HCT116 (cell line): ENCODE measurements at regions not wholly inside any gene's neighbourhood (a gene's known extent, or its start where the extent isn't known, plus 50 kb on each side); places are given as distances from the start of the nearest gene placed in this dataset.

Experiments
- POLR2A ChIP-seq: IDR thresholded peaks from 2 replicates; pipeline ENCODE4 v1.7.0; 2011; ENCODE audit warnings: borderline replicate concordance; ENCODE audit not compliant: insufficient read depth, insufficient read length; ENCODE audit errors: extremely low read depth
- POLR2AphosphoS5 ChIP-seq: IDR thresholded peaks from 2 replicates; pipeline ENCODE4 v1.6.1; 2011; ENCODE audit warnings: mild to moderate bottlenecking, low read depth, low read length, moderate library complexity
- SIN3A ChIP-seq: IDR thresholded peaks from 2 replicates; pipeline ENCODE4 v1.6.1; 2012; ENCODE audit warnings: low read depth
- SP1 ChIP-seq: IDR thresholded peaks from 2 replicates; pipeline ENCODE4 v1.6.1; 2012; ENCODE audit warnings: low read depth
- SRF ChIP-seq: IDR thresholded peaks from 2 replicates; pipeline ENCODE4 v1.6.1; 2012; ENCODE audit warnings: low read depth
- YY1 ChIP-seq: IDR thresholded peaks from 2 replicates; pipeline ENCODE4 v1.6.1; 2011; ENCODE audit warnings: low read length, low read depth, moderate library complexity, mild to moderate bottlenecking; ENCODE audit not compliant: insufficient replicate concordance; ENCODE audit errors: extremely low read depth
- ZNF274 ChIP-seq: fragments of 200-500 bp; sonication (Bioruptor generic); IDR thresholded peaks from 2 replicates; pipeline ENCODE4 v1.6.1; 2014; ENCODE audit warnings: mild to moderate bottlenecking, low read depth, low read length, inconsistent platforms
- TF ChIP-seq, protein P1 (sequence below): IDR thresholded peaks from 2 replicates; pipeline ENCODE4 v1.6.1; 2012; ENCODE audit warnings: low read depth
- TF ChIP-seq, protein P2 (sequence below): IDR thresholded peaks from 2 replicates; pipeline ENCODE4 v1.6.1; 2012
- TF ChIP-seq, protein P3 (sequence below): IDR thresholded peaks from 2 replicates; pipeline ENCODE4 v1.6.1; 2011; ENCODE audit warnings: mild to moderate bottlenecking, low read length, moderate library complexity; ENCODE audit not compliant: insufficient replicate concordance; ENCODE audit errors: extremely low read depth

DNA sequence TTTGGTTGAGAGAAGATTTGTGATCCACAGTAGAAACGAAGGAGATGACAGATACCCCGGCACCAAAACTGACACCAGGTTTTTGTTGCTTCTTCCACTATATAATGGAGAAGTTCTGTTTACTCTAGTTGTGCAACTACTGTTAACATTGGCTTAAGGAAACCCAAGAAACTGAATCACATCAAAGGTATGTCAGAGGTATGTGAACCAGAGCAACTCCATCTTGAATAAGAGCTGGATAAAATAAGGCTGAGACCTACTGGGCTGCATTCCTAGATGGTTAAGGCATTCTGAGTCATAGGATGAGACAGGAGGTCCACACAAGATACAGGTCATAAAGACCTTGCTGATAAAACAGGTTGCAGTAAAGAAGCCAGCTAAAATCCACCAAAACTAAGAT is 173.7 kb upstream of the CAMK1G start (continued):
- TF ChIP-seq, protein P1, sequence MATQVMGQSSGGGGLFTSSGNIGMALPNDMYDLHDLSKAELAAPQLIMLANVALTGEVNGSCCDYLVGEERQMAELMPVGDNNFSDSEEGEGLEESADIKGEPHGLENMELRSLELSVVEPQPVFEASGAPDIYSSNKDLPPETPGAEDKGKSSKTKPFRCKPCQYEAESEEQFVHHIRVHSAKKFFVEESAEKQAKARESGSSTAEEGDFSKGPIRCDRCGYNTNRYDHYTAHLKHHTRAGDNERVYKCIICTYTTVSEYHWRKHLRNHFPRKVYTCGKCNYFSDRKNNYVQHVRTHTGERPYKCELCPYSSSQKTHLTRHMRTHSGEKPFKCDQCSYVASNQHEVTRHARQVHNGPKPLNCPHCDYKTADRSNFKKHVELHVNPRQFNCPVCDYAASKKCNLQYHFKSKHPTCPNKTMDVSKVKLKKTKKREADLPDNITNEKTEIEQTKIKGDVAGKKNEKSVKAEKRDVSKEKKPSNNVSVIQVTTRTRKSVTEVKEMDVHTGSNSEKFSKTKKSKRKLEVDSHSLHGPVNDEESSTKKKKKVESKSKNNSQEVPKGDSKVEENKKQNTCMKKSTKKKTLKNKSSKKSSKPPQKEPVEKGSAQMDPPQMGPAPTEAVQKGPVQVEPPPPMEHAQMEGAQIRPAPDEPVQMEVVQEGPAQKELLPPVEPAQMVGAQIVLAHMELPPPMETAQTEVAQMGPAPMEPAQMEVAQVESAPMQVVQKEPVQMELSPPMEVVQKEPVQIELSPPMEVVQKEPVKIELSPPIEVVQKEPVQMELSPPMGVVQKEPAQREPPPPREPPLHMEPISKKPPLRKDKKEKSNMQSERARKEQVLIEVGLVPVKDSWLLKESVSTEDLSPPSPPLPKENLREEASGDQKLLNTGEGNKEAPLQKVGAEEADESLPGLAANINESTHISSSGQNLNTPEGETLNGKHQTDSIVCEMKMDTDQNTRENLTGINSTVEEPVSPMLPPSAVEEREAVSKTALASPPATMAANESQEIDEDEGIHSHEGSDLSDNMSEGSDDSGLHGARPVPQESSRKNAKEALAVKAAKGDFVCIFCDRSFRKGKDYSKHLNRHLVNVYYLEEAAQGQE = no peak
- TF ChIP-seq, protein P2, sequence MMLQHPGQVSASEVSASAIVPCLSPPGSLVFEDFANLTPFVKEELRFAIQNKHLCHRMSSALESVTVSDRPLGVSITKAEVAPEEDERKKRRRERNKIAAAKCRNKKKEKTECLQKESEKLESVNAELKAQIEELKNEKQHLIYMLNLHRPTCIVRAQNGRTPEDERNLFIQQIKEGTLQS = no peak
- TF ChIP-seq ZNF274 (no peak), SRF (no peak), POLR2AphosphoS5 (no peak), SIN3A (no peak), YY1 (peak; percentile 25), POLR2A (no peak), SP1 (peak; percentile 47)
- TF ChIP-seq, protein P3, sequence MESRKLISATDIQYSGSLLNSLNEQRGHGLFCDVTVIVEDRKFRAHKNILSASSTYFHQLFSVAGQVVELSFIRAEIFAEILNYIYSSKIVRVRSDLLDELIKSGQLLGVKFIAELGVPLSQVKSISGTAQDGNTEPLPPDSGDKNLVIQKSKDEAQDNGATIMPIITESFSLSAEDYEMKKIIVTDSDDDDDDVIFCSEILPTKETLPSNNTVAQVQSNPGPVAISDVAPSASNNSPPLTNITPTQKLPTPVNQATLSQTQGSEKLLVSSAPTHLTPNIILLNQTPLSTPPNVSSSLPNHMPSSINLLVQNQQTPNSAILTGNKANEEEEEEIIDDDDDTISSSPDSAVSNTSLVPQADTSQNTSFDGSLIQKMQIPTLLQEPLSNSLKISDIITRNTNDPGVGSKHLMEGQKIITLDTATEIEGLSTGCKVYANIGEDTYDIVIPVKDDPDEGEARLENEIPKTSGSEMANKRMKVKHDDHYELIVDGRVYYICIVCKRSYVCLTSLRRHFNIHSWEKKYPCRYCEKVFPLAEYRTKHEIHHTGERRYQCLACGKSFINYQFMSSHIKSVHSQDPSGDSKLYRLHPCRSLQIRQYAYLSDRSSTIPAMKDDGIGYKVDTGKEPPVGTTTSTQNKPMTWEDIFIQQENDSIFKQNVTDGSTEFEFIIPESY = no peak
